ENCODE measurements at regions not wholly inside any gene's neighbourhood (a gene's known extent, or its start where the extent isn't known, plus 50 kb on each side); places are given as distances from the start of the nearest gene placed in this dataset.

- H3K27ac ChIP-seq = no peak overlapping the region
- TF ChIP-seq POLR2AphosphoS5 (IDR thresholded peaks at IDR 0.05) = no peak
- no peak for TF ChIP-seq EP300 (IDR thresholded peaks at IDR 0.05)
- TF ChIP-seq CTCF (IDR thresholded peaks at IDR 0.05) = no peak
- H3K27me3 ChIP-seq = no peaks in the 10 kb centered on the region
- DNase-seq (ENCODE audit: low spot score in 2 of 2) = no peak
- no peaks in the 10 kb centered on the region for H3K9me3 ChIP-seq
- H3K4me3 ChIP-seq = no peak overlapping the region
- H3K36me3 ChIP-seq = no peaks in the 10 kb centered on the region
- H3K4me1 ChIP-seq = peaks cover 12% of the 10 kb centered on the region
- 74% methylated on average over 11 of the region's 13 CpGs for WGBS
Observed at GRCh38 chr9:89747596-89747995, 142.8 kb downstream of the GADD45G start.

- 76% methylated on average over 6 of the region's 6 CpGs for WGBS
- no peaks in the 10 kb centered on the region for H3K27me3 ChIP-seq
- H3K36me3 ChIP-seq = no peaks in the 10 kb centered on the region
- H3K4me1 ChIP-seq = peaks cover 9% of the 10 kb centered on the region
- no peaks in the 10 kb centered on the region for H3K9me3 ChIP-seq
- no peak overlapping the region for H3K4me3 ChIP-seq
- no peak for TF ChIP-seq POLR2AphosphoS5 (IDR thresholded peaks at IDR 0.05)
- no peak for TF ChIP-seq POLR2A (IDR thresholded peaks at IDR 0.05)
- no peak for TF ChIP-seq CTCF (IDR thresholded peaks at IDR 0.05)
- TF ChIP-seq EP300 (IDR thresholded peaks at IDR 0.05) = no peak
- H3K27ac ChIP-seq = no peak overlapping the region
- no peak for DNase-seq (ENCODE audit: low spot score in 2 of 2)
Observed at GRCh38 chr9:89748021-89748670, 143.3 kb downstream of the GADD45G start.

GRCh38 chr9:89748831-89749499, 144.2 kb downstream of the GADD45G start:
- no peaks in the 10 kb centered on the region for H3K27me3 ChIP-seq
- no peak overlapping the region for H3K4me3 ChIP-seq
- WGBS = 84% methylated on average over 3 of the region's 6 CpGs
- H3K36me3 ChIP-seq = no peaks in the 10 kb centered on the region
- H3K4me1 ChIP-seq = peaks cover 9% of the 10 kb centered on the region
- TF ChIP-seq POLR2A (IDR thresholded peaks at IDR 0.05) (no peak), POLR2AphosphoS5 (IDR thresholded peaks at IDR 0.05) (no peak)
- H3K9me3 ChIP-seq = no peaks in the 10 kb centered on the region
- no peak for DNase-seq (ENCODE audit: low spot score in 2 of 2)
- no peak overlapping the region for H3K27ac ChIP-seq

GRCh38 chr9:89749500-89750116, 144.8 kb downstream of the GADD45G start:
- Histone ChIP-seq H3K4me3 (no peak overlapping the region), H3K4me1 (peaks cover 9% of the 10 kb centered on the region), H3K27me3 (no peaks in the 10 kb centered on the region), H3K36me3 (no peaks in the 10 kb centered on the region), H3K9me3 (no peaks in the 10 kb centered on the region), H3K27ac (no peak overlapping the region)
- DNase-seq (ENCODE audit: low spot score in 2 of 2) = no peak
- TF ChIP-seq EP300 (IDR thresholded peaks at IDR 0.05) = no peak
- no peak for TF ChIP-seq POLR2A (IDR thresholded peaks at IDR 0.05)
- no peak for TF ChIP-seq CTCF (IDR thresholded peaks at IDR 0.05)
- TF ChIP-seq POLR2AphosphoS5 (IDR thresholded peaks at IDR 0.05) = no peak
- 61% methylated on average over 3 of the region's 3 CpGs for WGBS

- WGBS = 89% methylated on average over 4 of the region's 10 CpGs
- Histone ChIP-seq H3K4me3 (no peak overlapping the region), H3K27me3 (no peaks in the 10 kb centered on the region), H3K27ac (no peak overlapping the region), H3K36me3 (no peaks in the 10 kb centered on the region), H3K4me1 (peaks cover 9% of the 10 kb centered on the region), H3K9me3 (no peaks in the 10 kb centered on the region)
- DNase-seq (ENCODE audit: low spot score in 2 of 2) = no peak
- TF ChIP-seq EP300 (IDR thresholded peaks at IDR 0.05) = no peak
- TF ChIP-seq POLR2AphosphoS5 (IDR thresholded peaks at IDR 0.05) = no peak
Observed at GRCh38 chr9:89750117-89750791, 145.4 kb downstream of the GADD45G start.

Data from suprapubic skin (tissue), 4 donors.